IMR-90 (cell line): ENCODE measurements at regions not wholly inside any gene's neighbourhood (a gene's known extent, or its start where the extent isn't known, plus 50 kb on each side); places are given as distances from the start of the nearest gene placed in this dataset.

Experiments used
- ATAC-seq: fragments of 200-7000 bp; cut with Tn5 transposase; 2 replicates; pipeline ENCODE4 v1.9.1; 2020; ENCODE audit warnings: low read depth, mild to moderate bottlenecking, moderate library complexity
- BruUV-seq: library from RNA; stranded (reverse); fragments of 400-500 nt; replicated peaks from 2 replicates; lab custom pipeline; 2021; lab: Mats Ljungman, UMichigan
- CTCF ChIA-PET: fragments of 300-600 bp; formaldehyde crosslinking; extraction: SDS; loops from one replicate; lab custom pipeline; 2021; ENCODE audit warnings: antibody characterized with exemption; lab: Yijun Ruan, JAX
- POLR2A ChIA-PET: fragments of 300-600 bp; sonication (Branson Sonifier 250); formaldehyde crosslinking; loops from one replicate; lab custom pipeline; 2022; ENCODE audit warnings: antibody characterized with exemption; ENCODE audit not compliant: unreplicated experiment; lab: Charles Lee
- DNase-seq: peaks from one replicate; pipeline ENCODE4 v3.0.0; 2013
- H2AFZ ChIP-seq: replicated peaks from 2 replicates; pipeline ENCODE3; 2013; ENCODE audit warnings: low read length, mild to moderate bottlenecking; ENCODE audit not compliant: poor library complexity
- H2AK5ac ChIP-seq: 2 replicates; pipeline ENCODE4 v1.6.1; 2013; ENCODE audit warnings: low read depth, low read length, inconsistent platforms
- H2AK9ac ChIP-seq: replicated peaks from 2 replicates; pipeline ENCODE3; 2013; ENCODE audit warnings: mild to moderate bottlenecking, low read depth, low read length, moderate library complexity; ENCODE audit not compliant: poor library complexity
- H2BK120ac ChIP-seq: 2 replicates; pipeline ENCODE4 v1.6.1; 2013; ENCODE audit warnings: low read depth, low read length, inconsistent platforms
- H2BK15ac ChIP-seq: 3 replicates; pipeline ENCODE4 v1.6.1; 2013; ENCODE audit warnings: low read depth, low read length, inconsistent platforms
- H2BK20ac ChIP-seq: 2 replicates; pipeline ENCODE4 v1.6.1; 2013; ENCODE audit warnings: low read depth, mild to moderate bottlenecking, inconsistent platforms, low read length, moderate library complexity
- H2BK5ac ChIP-seq: 2 replicates; pipeline ENCODE4 v1.6.1; 2013; ENCODE audit warnings: mild to moderate bottlenecking, low read depth, low read length, inconsistent platforms; ENCODE audit not compliant: poor library complexity, severe bottlenecking
- H3K14ac ChIP-seq: replicated peaks from 2 replicates; pipeline ENCODE4 v1.6.1; 2013; ENCODE audit warnings: low read depth, low read length, inconsistent platforms
- H3K18ac ChIP-seq: 2 replicates; pipeline ENCODE4 v1.6.1; 2013; ENCODE audit warnings: low read depth, low read length, control low read depth
- H3K23ac ChIP-seq: 2 replicates; pipeline ENCODE4 v1.6.1; 2013; ENCODE audit warnings: low read depth, low read length, inconsistent platforms
- H3K27ac ChIP-seq: 2 replicates; pipeline ENCODE4 v1.5.1; 2013; ENCODE audit warnings: mild to moderate bottlenecking, control low read depth, low read length; ENCODE audit not compliant: insufficient read depth
- H3K27me3 ChIP-seq: 2 replicates; pipeline ENCODE4 v1.6.1; 2013; ENCODE audit warnings: low read length; ENCODE audit not compliant: control insufficient read depth, insufficient read depth
- H3K36me3 ChIP-seq: 2 replicates; pipeline ENCODE4 v1.6.1; 2013; ENCODE audit warnings: low read length, mixed read lengths; ENCODE audit not compliant: control insufficient read depth, insufficient read depth
- H3K4ac ChIP-seq: 2 replicates; pipeline ENCODE4 v1.6.1; 2013; ENCODE audit warnings: low read depth, low read length, inconsistent platforms
- H3K4me1 ChIP-seq: 2 replicates; pipeline ENCODE4 v1.6.1; 2013; ENCODE audit warnings: low read length, mixed read lengths; ENCODE audit not compliant: control insufficient read depth, insufficient read depth
- H3K4me2 ChIP-seq: 2 replicates; pipeline ENCODE4 v1.6.1; 2013; ENCODE audit warnings: low read depth, mild to moderate bottlenecking, control low read depth, low read length, moderate library complexity
- H3K4me3 ChIP-seq: 2 replicates; pipeline ENCODE4 v1.5.1; 2013; ENCODE audit warnings: low read depth, mild to moderate bottlenecking, control low read depth, low read length, moderate library complexity; ENCODE audit not compliant: insufficient read depth
- H3K56ac ChIP-seq: 2 replicates; pipeline ENCODE4 v1.6.1; 2013; ENCODE audit warnings: low read length, inconsistent platforms; ENCODE audit not compliant: insufficient read depth; ENCODE audit errors: extremely low read depth
- H3K79me1 ChIP-seq, 2 experiments: 2 replicates each; pipeline ENCODE4 v1.6.1; 2013; ENCODE audit warnings: low read length in 2 of 2, inconsistent platforms in 1 of 2, low read depth in 1 of 2
- H3K9ac ChIP-seq: 2 replicates; pipeline ENCODE4 v1.6.1; 2013; ENCODE audit warnings: low read depth, low read length, control low read depth
- H3K9me1 ChIP-seq: 2 replicates; pipeline ENCODE4 v1.6.1; 2013; ENCODE audit warnings: low read length, inconsistent platforms; ENCODE audit not compliant: insufficient read depth
- H3K9me3 ChIP-seq: 2 replicates; pipeline ENCODE4 v1.6.1; 2013; ENCODE audit warnings: low read length; ENCODE audit not compliant: control insufficient read depth, insufficient read depth
- H4K20me1 ChIP-seq: 2 replicates; pipeline ENCODE4 v1.6.1; 2013; ENCODE audit warnings: low read length, inconsistent platforms; ENCODE audit not compliant: insufficient read depth
- H4K5ac ChIP-seq: 2 replicates; pipeline ENCODE4 v1.6.1; 2013; ENCODE audit warnings: mild to moderate bottlenecking, low read depth, low read length, control low read depth
- H4K8ac ChIP-seq, 2 experiments: 2 replicates each; pipeline ENCODE4 v1.6.1; 2013; ENCODE audit warnings: low read depth in 2 of 2, low read length in 2 of 2, control low read depth in 1 of 2, inconsistent platforms in 1 of 2
- H4K91ac ChIP-seq: 2 replicates; pipeline ENCODE4 v1.6.1; 2013; ENCODE audit warnings: low read depth, low read length, inconsistent platforms; ENCODE audit not compliant: insufficient read depth
- FOS ChIP-seq: fragments of 150-350 bp; IDR thresholded peaks from 2 replicates; pipeline ENCODE4 v1.6.1; 2016; ENCODE audit warnings: low read depth, low read length
- MAZ ChIP-seq: IDR thresholded peaks from 2 replicates; pipeline ENCODE4 v1.6.1; 2012; ENCODE audit warnings: low read depth, mild to moderate bottlenecking, low read length, improper control_type of control experiment, moderate library complexity, borderline replicate concordance
- MXI1 ChIP-seq: IDR thresholded peaks from 2 replicates; pipeline ENCODE4 v1.6.1; 2012; ENCODE audit warnings: low read depth, mild to moderate bottlenecking, low read length, moderate library complexity, borderline replicate concordance
- WGBS, 2 experiments: methylation state at CpG; one replicate each; pipeline versions ENCODE4 v1.1.5 to v1.1.7; 2013; ENCODE audit warnings: missing lambda C conversion rate in 2 of 2; ENCODE audit not compliant: insufficient read length in 1 of 2; ENCODE audit errors: extremely low coverage in 2 of 2; 5-methylcytosine and 5-hydroxymethylcytosine counted together
- dilution Hi-C: fragments of 300-500 bp; cut with HindIII; formaldehyde crosslinking; loops from one replicate; pipeline ENCODE4 v1.14.3; 2018; ENCODE audit warnings: low sequenced_read_pairs; ENCODE audit not compliant: unreplicated experiment
- in situ Hi-C: fragments of 300-500 bp; cut with MboI; formaldehyde crosslinking; loops from 3 replicates; pipeline ENCODE4 v1.14.3; 2019; ENCODE audit warnings: low sequenced_read_pairs, inconsistent platforms, mixed read lengths
- intact Hi-C: fragments of 100-400 bp; cut with micrococcal nuclease; formaldehyde crosslinking; loops from 2 replicates; pipeline ENCODE4 v1.10.0; 2022

GRCh38 chr18:31230495-31230894, 67.8 kb upstream of the DSC1 start:
- DNase-seq (peak; percentile 86), ATAC-seq (peak; percentile 72)

More at GRCh38 chr18:31230495-31230894, 67.8 kb upstream of the DSC1 start:
- BruUV-seq, result no TSS peak
- Histone ChIP-seq H2BK5ac (no peak overlapping the region), H2BK15ac (no peak overlapping the region), H2BK20ac (no peak overlapping the region), H4K20me1 (no peaks in the 10 kb centered on the region), H3K4me2 (no peak overlapping the region), H4K5ac (no peak overlapping the region), H3K79me1 (no peaks in the 10 kb centered on the region), H3K23ac (no peak overlapping the region), H4K91ac (no peak overlapping the region), H3K4me3 (no peak overlapping the region), H2AFZ (no peak overlapping the region), H3K14ac (no peak overlapping the region), H3K36me3 (no peaks in the 10 kb centered on the region), H2AK9ac (no peak overlapping the region), H2AK5ac (no peak overlapping the region), H3K27ac (no peak overlapping the region), H3K9ac (no peak overlapping the region), H3K56ac (no peak overlapping the region), H3K9me3 (no peaks in the 10 kb centered on the region; the same call in 1 of the 2 replicates), H3K27me3 (no peaks in the 10 kb centered on the region), H3K9me1 (no peaks in the 10 kb centered on the region), H4K8ac (no peak overlapping the region), H3K4ac (no peak overlapping the region), H2BK120ac (no peak overlapping the region), H3K4me1 (peaks cover 6% of the 10 kb centered on the region; the same call in 1 of the 2 replicates), H3K18ac (no peak overlapping the region)
- in situ Hi-C loops, result no loop called here
- POLR2A ChIA-PET, result no interaction called here
- intact Hi-C loops, result no loop called here
- CTCF ChIA-PET, result no interaction called here
- WGBS, 2 experiments, result no CpG with 5 or more reads among the region's 3 CpGs
- dilution Hi-C loops, result no loop called here
- no peak for TF ChIP-seq MXI1
- peak; percentile 84 for TF ChIP-seq FOS
- TF ChIP-seq MAZ, result no peak
